Loucy (cell line): ENCODE measurements at regions not wholly inside any gene's neighbourhood (a gene's known extent, or its start where the extent isn't known, plus 50 kb on each side); places are given as distances from the start of the nearest gene placed in this dataset.

ENCODE experiments used
- H2AFZ ChIP-seq: fragments of 200-600 bp; sonication (generic); 2 replicates; pipeline ENCODE4 v1.6.0; 2016; ENCODE audit warnings: antibody characterized with exemption, mild to moderate bottlenecking, low read length, moderate library complexity
- H3F3A ChIP-seq: fragments of 200-600 bp; 2 replicates; pipeline ENCODE4 v1.6.0; 2016; ENCODE audit warnings: antibody characterized with exemption, low read depth, mild to moderate bottlenecking
- H3K27me3 ChIP-seq: fragments of 200-600 bp; sonication (generic); 2 replicates; pipeline ENCODE4 v1.6.1; 2014; ENCODE audit warnings: low read length, mild to moderate bottlenecking; ENCODE audit not compliant: insufficient read depth, poor library complexity, severe bottlenecking
- H3K36me3 ChIP-seq: fragments of 200-600 bp; sonication (generic); 2 replicates; pipeline ENCODE4 v1.6.1; 2016; ENCODE audit warnings: low read length; ENCODE audit not compliant: insufficient read depth
- H3K4me1 ChIP-seq: fragments of 200-600 bp; sonication (generic); 2 replicates; pipeline ENCODE4 v1.5.1; 2014; ENCODE audit warnings: low read length, mild to moderate bottlenecking; ENCODE audit not compliant: insufficient read depth, poor library complexity, severe bottlenecking
- H3K4me2 ChIP-seq: fragments of 200-600 bp; sonication (generic); 2 replicates; pipeline ENCODE4 v1.6.0; 2014; ENCODE audit warnings: antibody characterized with exemption, low read length, low read depth, mild to moderate bottlenecking; ENCODE audit not compliant: poor library complexity, severe bottlenecking
- H3K4me3 ChIP-seq: fragments of 200-600 bp; sonication (generic); 2 replicates; pipeline ENCODE4 v1.5.1; 2014; ENCODE audit warnings: low read length, mild to moderate bottlenecking, mixed read lengths; ENCODE audit not compliant: poor library complexity, severe bottlenecking
- H3K79me2 ChIP-seq: fragments of 200-600 bp; sonication (generic); 2 replicates; pipeline ENCODE4 v1.6.1; 2014; ENCODE audit warnings: low read length; ENCODE audit not compliant: insufficient read depth
- H3K9ac ChIP-seq: fragments of 200-600 bp; sonication (generic); 2 replicates; pipeline ENCODE4 v1.6.0; 2014; ENCODE audit warnings: mild to moderate bottlenecking, low read depth, low read length, moderate library complexity; ENCODE audit not compliant: poor library complexity, severe bottlenecking
- H3K9me2 ChIP-seq: fragments of 200-600 bp; sonication (generic); replicated peaks from 2 replicates; pipeline ENCODE4 v1.6.1; 2016; ENCODE audit warnings: low read depth, low read length, mixed read lengths
- H3K9me3 ChIP-seq: fragments of 200-600 bp; sonication (generic); 2 replicates; pipeline ENCODE4 v1.6.1; 2014; ENCODE audit warnings: mild to moderate bottlenecking, antibody characterized with exemption, low read length, low read depth; ENCODE audit not compliant: insufficient read depth
- H4K20me1 ChIP-seq: fragments of 200-600 bp; sonication (generic); 2 replicates; pipeline ENCODE4 v1.6.0; 2014; ENCODE audit warnings: antibody characterized with exemption, low read length, mild to moderate bottlenecking; ENCODE audit not compliant: insufficient read depth, poor library complexity, severe bottlenecking
- EZH2phosphoT487 ChIP-seq: fragments of 200-600 bp; IDR thresholded peaks from 2 replicates; pipeline ENCODE4 v1.6.1; 2018; ENCODE audit warnings: antibody characterized with exemption, mild to moderate bottlenecking, moderate library complexity, borderline replicate concordance
- TF ChIP-seq, protein P1 (sequence below): fragments of 200-600 bp; sonication (generic); conservative IDR thresholded peaks from 2 replicates; pipeline ENCODE4 v1.5.1; 2014; ENCODE audit warnings: mild to moderate bottlenecking, antibody characterized with exemption, low read length

- no peak overlapping the region for H3K4me2 ChIP-seq
- H2AFZ ChIP-seq: no peak overlapping the region
- no peaks in the 10 kb centered on the region for H3K4me1 ChIP-seq
- H3K9me3 ChIP-seq: peaks cover 24% of the 10 kb centered on the region; the same call in 1 of the 2 replicates
- no peak overlapping the region for H3K4me3 ChIP-seq
- TF ChIP-seq, protein P1, sequence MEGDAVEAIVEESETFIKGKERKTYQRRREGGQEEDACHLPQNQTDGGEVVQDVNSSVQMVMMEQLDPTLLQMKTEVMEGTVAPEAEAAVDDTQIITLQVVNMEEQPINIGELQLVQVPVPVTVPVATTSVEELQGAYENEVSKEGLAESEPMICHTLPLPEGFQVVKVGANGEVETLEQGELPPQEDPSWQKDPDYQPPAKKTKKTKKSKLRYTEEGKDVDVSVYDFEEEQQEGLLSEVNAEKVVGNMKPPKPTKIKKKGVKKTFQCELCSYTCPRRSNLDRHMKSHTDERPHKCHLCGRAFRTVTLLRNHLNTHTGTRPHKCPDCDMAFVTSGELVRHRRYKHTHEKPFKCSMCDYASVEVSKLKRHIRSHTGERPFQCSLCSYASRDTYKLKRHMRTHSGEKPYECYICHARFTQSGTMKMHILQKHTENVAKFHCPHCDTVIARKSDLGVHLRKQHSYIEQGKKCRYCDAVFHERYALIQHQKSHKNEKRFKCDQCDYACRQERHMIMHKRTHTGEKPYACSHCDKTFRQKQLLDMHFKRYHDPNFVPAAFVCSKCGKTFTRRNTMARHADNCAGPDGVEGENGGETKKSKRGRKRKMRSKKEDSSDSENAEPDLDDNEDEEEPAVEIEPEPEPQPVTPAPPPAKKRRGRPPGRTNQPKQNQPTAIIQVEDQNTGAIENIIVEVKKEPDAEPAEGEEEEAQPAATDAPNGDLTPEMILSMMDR: no peak
- no peak for TF ChIP-seq EZH2phosphoT487
- no peaks in the 10 kb centered on the region for H3K36me3 ChIP-seq
- H4K20me1 ChIP-seq: no peaks in the 10 kb centered on the region
- no peaks in the 10 kb centered on the region for H3K79me2 ChIP-seq
- H3K9me2 ChIP-seq: no peaks in the 10 kb centered on the region
- no peaks in the 10 kb centered on the region for H3K27me3 ChIP-seq
- H3F3A ChIP-seq: no peaks in the 10 kb centered on the region
- H3K9ac ChIP-seq: no peak overlapping the region
These were observed 259.9 kb downstream of the DLL1 start for GRCh38 chr6:170030821-170031471.

DNA sequence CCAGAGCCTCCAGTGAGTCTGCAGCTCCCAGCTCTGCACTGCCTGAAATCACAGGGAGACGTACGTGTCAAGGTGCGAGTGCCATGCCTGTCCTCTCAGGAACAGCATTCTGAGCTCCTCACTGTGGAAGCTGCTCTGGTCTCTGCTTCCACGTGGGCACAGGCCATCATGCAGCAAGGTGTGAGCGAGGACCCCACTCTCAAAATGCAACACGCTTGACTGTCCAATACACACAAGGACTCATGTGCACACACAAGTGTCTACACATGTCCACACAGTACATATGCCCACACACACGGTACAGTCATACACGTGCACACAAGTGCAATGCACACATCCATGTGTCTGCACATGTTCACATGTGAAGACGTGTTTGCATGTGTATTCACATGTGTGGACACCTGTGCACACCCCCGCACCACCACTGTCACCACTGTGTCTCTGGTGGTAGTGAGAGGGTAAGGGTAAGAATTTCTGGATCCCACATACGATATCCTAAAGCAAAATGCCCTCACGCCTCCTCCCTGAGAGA, 260.5 kb downstream of the DLL1 start:
- Histone ChIP-seq H3K9me2 (no peaks in the 10 kb centered on the region), H3K27me3 (no peaks in the 10 kb centered on the region), H4K20me1 (no peaks in the 10 kb centered on the region), H3K4me2 (no peak overlapping the region), H3K4me3 (no peak overlapping the region), H3K9ac (no peak overlapping the region), H3K4me1 (no peaks in the 10 kb centered on the region), H2AFZ (no peak overlapping the region), H3K79me2 (no peaks in the 10 kb centered on the region), H3F3A (no peaks in the 10 kb centered on the region), H3K9me3 (peaks cover 21% of the 10 kb centered on the region; the same call in 1 of the 2 replicates), H3K36me3 (no peaks in the 10 kb centered on the region)
- TF ChIP-seq, protein P1: no peak

DNA sequence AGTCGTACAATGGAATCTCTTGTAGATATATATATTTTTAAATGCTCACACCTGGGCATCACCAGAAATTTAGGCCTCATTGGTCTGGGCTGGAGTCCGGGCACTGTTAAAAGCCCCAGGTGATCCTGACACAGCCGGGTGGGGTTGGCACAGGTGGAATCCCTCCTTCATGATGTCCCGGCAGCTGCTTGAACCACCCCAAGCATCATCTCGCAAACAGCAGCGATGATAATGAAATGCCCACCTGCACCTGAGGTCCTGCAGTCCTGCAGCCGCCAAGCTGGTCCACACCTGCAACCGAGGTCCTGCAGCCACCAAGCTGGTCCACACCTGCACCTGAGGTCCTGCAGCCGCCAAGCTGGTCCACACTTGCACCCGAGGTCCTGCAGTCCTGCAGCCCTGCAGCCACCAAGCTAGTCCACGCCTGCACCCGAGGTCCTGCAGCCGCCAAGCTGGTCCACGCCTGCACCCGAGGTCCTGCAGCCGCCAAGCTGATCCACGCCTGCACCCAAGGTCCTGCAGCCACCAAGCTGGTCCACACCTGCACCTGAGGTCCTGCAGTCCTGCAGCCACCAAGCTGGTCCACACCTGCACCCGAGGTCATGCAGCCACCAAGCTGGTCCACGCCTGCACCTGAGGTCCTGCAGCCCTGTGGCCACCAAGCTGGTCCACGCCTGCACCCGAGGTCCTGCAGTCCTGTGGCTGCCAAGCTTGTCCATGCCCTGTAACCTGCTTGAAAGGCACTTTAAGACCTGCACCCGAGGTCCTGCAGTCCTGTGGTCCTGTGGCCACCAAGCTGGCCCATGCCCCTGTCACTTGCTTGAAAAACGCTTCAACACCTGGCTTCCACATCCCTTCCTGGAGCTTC, 261.2 kb downstream of the DLL1 start:
- Histone ChIP-seq H3K79me2 (no peaks in the 10 kb centered on the region), H3K9ac (no peak overlapping the region), H3F3A (no peaks in the 10 kb centered on the region), H3K9me2 (no peaks in the 10 kb centered on the region), H3K4me1 (no peaks in the 10 kb centered on the region), H3K4me3 (no peak overlapping the region), H4K20me1 (no peaks in the 10 kb centered on the region), H3K4me2 (no peak overlapping the region), H2AFZ (no peak overlapping the region), H3K9me3 (peaks cover 20% of the 10 kb centered on the region; the same call in 1 of the 2 replicates), H3K36me3 (no peaks in the 10 kb centered on the region), H3K27me3 (no peaks in the 10 kb centered on the region)
- TF ChIP-seq, protein P1: no peak
- TF ChIP-seq EZH2phosphoT487: no peak
